Kidney (tissue), 13 donors: ENCODE measurements at regions not wholly inside any gene's neighbourhood (a gene's known extent, or its start where the extent isn't known, plus 50 kb on each side); places are given as distances from the start of the nearest gene placed in this dataset.

ENCODE experiments used
- DNase-seq, 5 donors: peaks; one replicate each; pipeline ENCODE4 v3.0.0-alpha.2; 2013 to 2020
- FAIRE-seq: peaks from 2 replicates; lab custom pipeline; 2012; peaks lifted over from hg19 to GRCh38; lab: Jason Lieb, UNC
- H3K27ac ChIP-seq, 2 donors: one replicate each; pipeline ENCODE4 v1.7.0; 2013; ENCODE audit warnings: low read depth in 2 of 2, low read length in 2 of 2, inconsistent platforms in 1 of 2
- H3K27me3 ChIP-seq: one replicate; pipeline ENCODE4 v1.7.1; 2013; ENCODE audit warnings: low read length, inconsistent platforms; ENCODE audit not compliant: control insufficient read depth, insufficient read depth
- H3K36me3 ChIP-seq, 3 donors: one replicate each; pipeline versions ENCODE4 v1.7.0 to v1.7.1; 2013; ENCODE audit warnings: low read length in 3 of 3, control low read depth in 1 of 3, inconsistent platforms in 1 of 3; ENCODE audit not compliant: insufficient read depth in 3 of 3, control insufficient read depth in 2 of 3
- H3K4me1 ChIP-seq, 3 donors: one replicate each; pipeline versions ENCODE4 v1.7.0 to v1.7.1; 2013; ENCODE audit warnings: low read length in 3 of 3, inconsistent platforms in 1 of 3, low read depth in 1 of 3; ENCODE audit not compliant: control insufficient read depth in 2 of 3, insufficient read depth in 2 of 3
- H3K4me3 ChIP-seq, 3 donors: one replicate each; pipeline versions ENCODE4 v1.7.0 to v1.8.1; 2013; ENCODE audit warnings: low read length in 3 of 3, control low read depth in 1 of 3, inconsistent platforms in 1 of 3
- H3K9ac ChIP-seq, 3 donors: one replicate each; pipeline versions ENCODE4 v1.7.0 to v1.7.1; 2013; ENCODE audit warnings: low read length in 3 of 3, control low read depth in 1 of 3, inconsistent platforms in 1 of 3
- H3K9me3 ChIP-seq, 3 donors: one replicate each; pipeline versions ENCODE4 v1.7.0 to v1.7.1; 2013; ENCODE audit warnings: low read length in 3 of 3, control low read depth in 1 of 3, inconsistent platforms in 1 of 3; ENCODE audit not compliant: control insufficient read depth in 2 of 3, insufficient read depth in 1 of 3
- CTCF ChIP-seq: IDR thresholded peaks from 3 replicates; pipeline ENCODE4 v1.5.1; 2012; ENCODE audit warnings: mild to moderate bottlenecking, moderate library complexity, borderline replicate concordance; ENCODE audit not compliant: insufficient read depth; ENCODE audit errors: extremely low read depth
- intact Hi-C: fragments of 100-400 bp; cut with DNase I; formaldehyde crosslinking; loops from one replicate; pipeline ENCODE4 v1.11.1; 2022
- donor health status: control.
- donor health status: control.
- donor health status: control.
- donor health status: control.
- donor health status: control.
- donor health status: DM: yes; HTN: yes; CAD: no.
- donor health status: Normal renal cell carcinoma (clear cell type).

GRCh38 chr14:89640141-89640540 lies 223.1 kb upstream of the FOXN3 start:
- H3K27me3 ChIP-seq, result no peaks in the 10 kb centered on the region
- no peak for DNase-seq
- H3K4me3 ChIP-seq, result no peak overlapping the region
- FAIRE-seq, result no peak
- intact Hi-C loops, result no loop called here
- H3K27ac ChIP-seq, result no peak overlapping the region
- no peak overlapping the region for H3K9ac ChIP-seq
- H3K36me3 ChIP-seq, result no peaks in the 10 kb centered on the region
- TF ChIP-seq CTCF, result no peak
- H3K9me3 ChIP-seq, result no peaks in the 10 kb centered on the region
- H3K4me1 ChIP-seq, result no peaks in the 10 kb centered on the region

- FAIRE-seq, result no peak
- no peak for TF ChIP-seq CTCF
These were observed 222.7 kb upstream of the FOXN3 start for GRCh38 chr14:89639687-89640086.

GRCh38 chr14:89638891-89639290 lies 221.9 kb upstream of the FOXN3 start:
- Histone ChIP-seq H3K27ac (no peak overlapping the region), H3K27me3 (no peaks in the 10 kb centered on the region), H3K4me1 (no peaks in the 10 kb centered on the region), H3K9ac (no peak overlapping the region), H3K36me3 (no peaks in the 10 kb centered on the region), H3K9me3 (no peaks in the 10 kb centered on the region), H3K4me3 (no peak overlapping the region)
- no peak for TF ChIP-seq CTCF
- intact Hi-C loops, result no loop called here
- DNase-seq (no peak), FAIRE-seq (no peak)

More at GRCh38 chr14:89639687-89640086, 222.7 kb upstream of the FOXN3 start:
- H3K9ac ChIP-seq, result no peak overlapping the region
- H3K27ac ChIP-seq, result no peak overlapping the region
- H3K4me1 ChIP-seq, result no peaks in the 10 kb centered on the region
- no peaks in the 10 kb centered on the region for H3K27me3 ChIP-seq
- no peaks in the 10 kb centered on the region for H3K36me3 ChIP-seq
- H3K9me3 ChIP-seq, result no peaks in the 10 kb centered on the region
- DNase-seq, result no peak
- H3K4me3 ChIP-seq, result no peak overlapping the region
- intact Hi-C loops, result no loop called here

GRCh38 chr14:89637581-89637980 lies 220.5 kb upstream of the FOXN3 start:
- DNase-seq (no peak), FAIRE-seq (no peak)
- Histone ChIP-seq H3K4me1 (no peaks in the 10 kb centered on the region), H3K4me3 (no peak overlapping the region), H3K36me3 (no peaks in the 10 kb centered on the region), H3K27me3 (no peaks in the 10 kb centered on the region), H3K9me3 (no peaks in the 10 kb centered on the region), H3K27ac (no peak overlapping the region), H3K9ac (no peak overlapping the region)
- intact Hi-C loops, result no loop called here
- TF ChIP-seq CTCF, result no peak
